OCI-LY3 (cell line): ENCODE measurements at regions not wholly inside any gene's neighbourhood (a gene's known extent, or its start where the extent isn't known, plus 50 kb on each side); places are given as distances from the start of the nearest gene placed in this dataset.

Experiments
- H2AFZ ChIP-seq: fragments of 200-600, 300-600 bp; shearing (Covaris generic); 2 replicates; pipeline ENCODE4 v1.6.0; 2014; ENCODE audit warnings: antibody characterized with exemption, low read depth, low read length
- H3K27ac ChIP-seq: fragments of 200-600, 300-600 bp; sonication (generic); 2 replicates; pipeline ENCODE4 v1.5.1; 2014; ENCODE audit warnings: mild to moderate bottlenecking, low read length, moderate library complexity, mixed read lengths
- H3K27me3 ChIP-seq: fragments of 200-600, 300-600 bp; sonication (generic); 2 replicates; pipeline ENCODE4 v1.6.1; 2014; ENCODE audit warnings: low read depth, low read length, mixed read lengths
- H3K36me3 ChIP-seq: fragments of 200-600, 300-600 bp; sonication (generic); replicated peaks from 2 replicates; pipeline ENCODE3; 2014; ENCODE audit warnings: low read depth, low read length, mixed read lengths
- H3K4me1 ChIP-seq: fragments of 300-600, 200-600 bp; sonication (generic); 2 replicates; pipeline ENCODE4 v1.6.1; 2014; ENCODE audit warnings: low read length, mixed read lengths
- H3K4me2 ChIP-seq: fragments of 200-600, 300-600 bp; sonication (generic); 2 replicates; pipeline ENCODE4 v1.6.1; 2014; ENCODE audit warnings: low read length, mixed read lengths
- H3K4me3 ChIP-seq: fragments of 300-600, 200-600 bp; sonication (generic); 2 replicates; pipeline ENCODE4 v1.5.1; 2014; ENCODE audit warnings: antibody characterized with exemption, mild to moderate bottlenecking, low read length, moderate library complexity
- H3K79me2 ChIP-seq: fragments of 300-600, 200-600 bp; shearing (Covaris generic); 2 replicates; pipeline ENCODE4 v1.6.1; 2014; ENCODE audit warnings: mild to moderate bottlenecking, low read length, mixed read lengths
- H3K9ac ChIP-seq: fragments of 300-600, 200-600 bp; shearing (Covaris generic); 2 replicates; pipeline ENCODE4 v1.6.0; 2014; ENCODE audit warnings: mild to moderate bottlenecking, low read length, moderate library complexity
- H3K9me3 ChIP-seq: fragments of 200-600, 300-600 bp; shearing (Covaris generic); 2 replicates; pipeline ENCODE4 v1.6.1; 2014; ENCODE audit warnings: low read length, mixed read lengths; ENCODE audit not compliant: insufficient read depth
- H4K20me1 ChIP-seq: fragments of 200-600, 300-600 bp; sonication (generic); 2 replicates; pipeline ENCODE4 v1.6.1; 2016; ENCODE audit warnings: low read length, mixed read lengths; ENCODE audit not compliant: insufficient read depth
- EZH2phosphoT487 ChIP-seq: fragments of 200-600 bp; shearing (Covaris generic); IDR thresholded peaks from 2 replicates; pipeline ENCODE4 v1.6.1; 2018; ENCODE audit warnings: antibody characterized with exemption, mixed run types, low read depth
- TF ChIP-seq, protein P1 (sequence below): fragments of 200-600, 300-600 bp; sonication (generic); IDR thresholded peaks from 2 replicates; pipeline ENCODE4 v1.5.1; 2014; ENCODE audit warnings: antibody characterized with exemption, low read length, low read depth

GRCh38 chr2:185185044-185185443, 553.6 kb upstream of the FSIP2 start:
- Histone ChIP-seq H3K4me1 (no peaks in the 10 kb centered on the region), H3K27ac (no peak overlapping the region), H3K36me3 (no peaks in the 10 kb centered on the region), H3K9ac (no peak overlapping the region), H2AFZ (no peak overlapping the region), H4K20me1 (no peaks in the 10 kb centered on the region), H3K9me3 (no peaks in the 10 kb centered on the region), H3K79me2 (no peaks in the 10 kb centered on the region), H3K4me2 (no peak overlapping the region), H3K4me3 (no peak overlapping the region), H3K27me3 (no peaks in the 10 kb centered on the region)
- no peak for TF ChIP-seq EZH2phosphoT487
- TF ChIP-seq, protein P1, sequence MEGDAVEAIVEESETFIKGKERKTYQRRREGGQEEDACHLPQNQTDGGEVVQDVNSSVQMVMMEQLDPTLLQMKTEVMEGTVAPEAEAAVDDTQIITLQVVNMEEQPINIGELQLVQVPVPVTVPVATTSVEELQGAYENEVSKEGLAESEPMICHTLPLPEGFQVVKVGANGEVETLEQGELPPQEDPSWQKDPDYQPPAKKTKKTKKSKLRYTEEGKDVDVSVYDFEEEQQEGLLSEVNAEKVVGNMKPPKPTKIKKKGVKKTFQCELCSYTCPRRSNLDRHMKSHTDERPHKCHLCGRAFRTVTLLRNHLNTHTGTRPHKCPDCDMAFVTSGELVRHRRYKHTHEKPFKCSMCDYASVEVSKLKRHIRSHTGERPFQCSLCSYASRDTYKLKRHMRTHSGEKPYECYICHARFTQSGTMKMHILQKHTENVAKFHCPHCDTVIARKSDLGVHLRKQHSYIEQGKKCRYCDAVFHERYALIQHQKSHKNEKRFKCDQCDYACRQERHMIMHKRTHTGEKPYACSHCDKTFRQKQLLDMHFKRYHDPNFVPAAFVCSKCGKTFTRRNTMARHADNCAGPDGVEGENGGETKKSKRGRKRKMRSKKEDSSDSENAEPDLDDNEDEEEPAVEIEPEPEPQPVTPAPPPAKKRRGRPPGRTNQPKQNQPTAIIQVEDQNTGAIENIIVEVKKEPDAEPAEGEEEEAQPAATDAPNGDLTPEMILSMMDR, result no peak

DNA sequence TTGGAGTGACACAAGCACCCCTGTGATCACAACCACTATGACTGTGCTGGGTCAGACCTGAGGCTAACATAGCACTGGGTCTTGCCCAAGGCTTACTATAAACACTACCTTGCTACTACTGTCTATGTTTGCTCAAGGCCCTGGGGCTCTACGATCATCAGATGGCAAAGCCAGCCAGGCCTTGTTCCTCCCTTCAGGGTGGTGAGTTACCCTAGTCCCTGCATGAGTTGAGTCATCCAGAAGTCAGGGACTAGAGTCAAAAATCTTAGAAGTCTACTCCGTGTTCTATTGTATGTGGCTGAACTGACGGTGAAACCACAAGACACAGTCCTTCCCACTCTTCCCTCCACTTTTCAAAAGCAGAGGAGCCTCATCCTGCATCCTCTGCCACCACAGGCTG, 551.2 kb upstream of the FSIP2 start:
- no peaks in the 10 kb centered on the region for H3K79me2 ChIP-seq
- H3K9me3 ChIP-seq, result no peaks in the 10 kb centered on the region
- H3K4me2 ChIP-seq, result no peak overlapping the region
- H3K4me1 ChIP-seq, result no peaks in the 10 kb centered on the region
- no peak overlapping the region for H3K9ac ChIP-seq
- H4K20me1 ChIP-seq, result no peaks in the 10 kb centered on the region
- TF ChIP-seq, protein P1, result no peak
- TF ChIP-seq EZH2phosphoT487, result no peak
- H3K4me3 ChIP-seq, result no peak overlapping the region
- H3K36me3 ChIP-seq, result no peaks in the 10 kb centered on the region
- H3K27me3 ChIP-seq, result no peaks in the 10 kb centered on the region
- no peak overlapping the region for H2AFZ ChIP-seq
- no peak overlapping the region for H3K27ac ChIP-seq

DNA sequence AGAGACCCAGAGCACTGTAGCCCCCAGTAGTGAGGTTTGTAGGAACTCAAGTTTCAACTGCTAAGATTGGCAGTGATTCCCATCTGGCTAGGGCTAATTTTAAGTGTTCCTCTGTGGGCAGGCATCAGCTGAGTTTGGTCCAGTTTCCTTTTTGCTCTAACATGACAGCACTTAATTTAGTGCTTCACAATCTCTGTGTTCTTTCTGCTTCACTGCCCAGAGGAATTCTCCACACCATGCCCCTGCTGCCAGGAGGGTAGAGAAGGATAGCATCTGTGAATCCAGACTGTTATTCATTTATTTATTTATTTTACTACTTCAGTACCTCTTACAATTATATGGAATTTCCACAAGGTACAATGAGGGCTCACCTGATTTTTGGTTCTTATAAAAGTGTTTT, 549.9 kb upstream of the FSIP2 start:
- Histone ChIP-seq H4K20me1 (no peaks in the 10 kb centered on the region), H3K27ac (no peak overlapping the region), H3K9me3 (no peaks in the 10 kb centered on the region), H3K4me1 (no peaks in the 10 kb centered on the region), H2AFZ (no peak overlapping the region), H3K4me3 (no peak overlapping the region), H3K27me3 (no peaks in the 10 kb centered on the region), H3K4me2 (no peak overlapping the region), H3K36me3 (no peaks in the 10 kb centered on the region), H3K9ac (no peak overlapping the region), H3K79me2 (no peaks in the 10 kb centered on the region)
- TF ChIP-seq, protein P1, result no peak
- no peak for TF ChIP-seq EZH2phosphoT487

GRCh38 chr2:185201063-185201462, 537.5 kb upstream of the FSIP2 start:
- Histone ChIP-seq H3K36me3 (no peaks in the 10 kb centered on the region), H3K4me2 (no peak overlapping the region), H3K79me2 (no peaks in the 10 kb centered on the region), H3K9ac (no peak overlapping the region), H4K20me1 (no peaks in the 10 kb centered on the region), H3K4me3 (no peak overlapping the region), H3K9me3 (no peaks in the 10 kb centered on the region), H3K4me1 (no peaks in the 10 kb centered on the region), H2AFZ (no peak overlapping the region), H3K27me3 (no peaks in the 10 kb centered on the region), H3K27ac (no peak overlapping the region)
- TF ChIP-seq, protein P1, result no peak
- TF ChIP-seq EZH2phosphoT487, result no peak
